GM23338 (cell line): ENCODE measurements at regions not wholly inside any gene's neighbourhood (a gene's known extent, or its start where the extent isn't known, plus 50 kb on each side); places are given as distances from the start of the nearest gene placed in this dataset.

ENCODE experiments used
- ATAC-seq: fragments of 200-7000 bp; cut with Tn5 transposase; 3 replicates; pipeline ENCODE4 v1.9.1; 2020
- DNase-seq: peaks from one replicate; pipeline ENCODE4 v3.0.0-alpha.2; 2015; ENCODE audit warnings: low spot score
- H2AFZ ChIP-seq: fragments of 200-600 bp; sonication (generic); 2 replicates; pipeline ENCODE4 v1.8.0; 2016; ENCODE audit warnings: antibody characterized with exemption, mild to moderate bottlenecking, moderate library complexity
- H3F3A ChIP-seq: fragments of 200-600 bp; sonication (generic); replicated peaks from 2 replicates; pipeline ENCODE4 v1.8.0; 2017; ENCODE audit warnings: antibody characterized with exemption, mixed run types, low read depth
- H3K27ac ChIP-seq: fragments of 200-600 bp; sonication (generic); 2 replicates; pipeline ENCODE4 v1.6.1; 2016; ENCODE audit warnings: low read depth
- H3K27me3 ChIP-seq: fragments of 200-600 bp; sonication (generic); 2 replicates; pipeline ENCODE4 v1.8.0; 2016; ENCODE audit warnings: mild to moderate bottlenecking, mixed run types, moderate library complexity; ENCODE audit not compliant: insufficient read depth
- H3K36me3 ChIP-seq: fragments of 200-600 bp; sonication (generic); 2 replicates; pipeline ENCODE4 v1.8.0; 2016; ENCODE audit warnings: mild to moderate bottlenecking; ENCODE audit not compliant: insufficient read depth
- H3K4me1 ChIP-seq: fragments of 200-600 bp; sonication (generic); 2 replicates; pipeline ENCODE4 v1.8.0; 2016; ENCODE audit warnings: mild to moderate bottlenecking, moderate library complexity; ENCODE audit not compliant: insufficient read depth
- H3K4me2 ChIP-seq: fragments of 200-600 bp; sonication (generic); 2 replicates; pipeline ENCODE4 v1.7.1; 2017; ENCODE audit warnings: mixed run types
- H3K4me3 ChIP-seq: fragments of 200-600 bp; sonication (generic); 2 replicates; pipeline ENCODE4 v1.6.1; 2016; ENCODE audit warnings: mixed run types
- H3K79me2 ChIP-seq: fragments of 200-600 bp; sonication (generic); replicated peaks from 2 replicates; pipeline ENCODE4 v1.8.0; 2017; ENCODE audit warnings: mild to moderate bottlenecking; ENCODE audit not compliant: insufficient read depth
- H3K9me2 ChIP-seq: fragments of 200-600 bp; sonication (generic); 2 replicates; pipeline ENCODE4 v1.8.0; 2017; ENCODE audit not compliant: insufficient read depth
- H4K20me1 ChIP-seq: fragments of 200-600 bp; sonication (generic); replicated peaks from 2 replicates; pipeline ENCODE4 v1.8.0; 2017; ENCODE audit warnings: mild to moderate bottlenecking; ENCODE audit not compliant: insufficient read depth
- H3K27ac Mint-ChIP-seq: 2 replicates; pipeline ENCODE4 v1.8.0; 2020; ENCODE audit warnings: inconsistent platforms, mild to moderate bottlenecking, moderate library complexity, mixed read lengths
- H3K27me3 Mint-ChIP-seq: 3 replicates; pipeline ENCODE4 v1.8.0; 2022; ENCODE audit warnings: low read depth, mild to moderate bottlenecking, moderate library complexity, mixed read lengths, inconsistent platforms; ENCODE audit not compliant: insufficient read depth, poor library complexity
- H3K36me3 Mint-ChIP-seq: 3 replicates; pipeline ENCODE4 v1.8.0; 2021; ENCODE audit warnings: low read depth, mild to moderate bottlenecking, inconsistent platforms, moderate library complexity, mixed read lengths
- H3K4me1 Mint-ChIP-seq: 3 replicates; pipeline ENCODE4 v1.8.0; 2020; ENCODE audit warnings: mild to moderate bottlenecking, inconsistent platforms, mixed read lengths
- H3K4me3 Mint-ChIP-seq: 3 replicates; pipeline ENCODE4 v1.8.0; 2021; ENCODE audit warnings: moderate library complexity, mild to moderate bottlenecking, inconsistent platforms, mixed read lengths
- H3K9me3 Mint-ChIP-seq: 3 replicates; pipeline ENCODE4 v1.8.0; 2020; ENCODE audit warnings: moderate library complexity, mild to moderate bottlenecking, inconsistent platforms, mixed read lengths
- EZH2phosphoT487 ChIP-seq: fragments of 200-600 bp; sonication (generic); IDR thresholded peaks from one replicate; pipeline ENCODE4 v1.8.1; 2018; ENCODE audit warnings: antibody characterized with exemption; ENCODE audit not compliant: unreplicated experiment
- JUNB ChIP-seq: IDR thresholded peaks from one replicate; pipeline ENCODE4 v1.6.1; 2016; ENCODE audit warnings: antibody characterized with exemption; ENCODE audit not compliant: unreplicated experiment
- NANOG ChIP-seq: IDR thresholded peaks from 2 replicates; pipeline ENCODE4 v1.6.1; 2016; ENCODE audit warnings: antibody characterized with exemption, borderline replicate concordance
- REST ChIP-seq: IDR thresholded peaks from one replicate; pipeline ENCODE4 v1.6.1; 2018; ENCODE audit warnings: antibody characterized with exemption; ENCODE audit not compliant: unreplicated experiment
- STAT1 ChIP-seq: IDR thresholded peaks from one replicate; pipeline ENCODE4 v1.6.1; 2016; ENCODE audit warnings: antibody characterized with exemption; ENCODE audit not compliant: unreplicated experiment
- ZNF114 ChIP-seq: fragments of 250-450 bp; sonication (Bioruptor Pico); IDR thresholded peaks from 2 replicates; pipeline ENCODE4 v1.5.0; 2020; ENCODE audit warnings: mild to moderate bottlenecking, moderate library complexity
- TF ChIP-seq, protein P1 (sequence below): fragments of 250-450 bp; sonication (Bioruptor Pico); IDR thresholded peaks from 2 replicates; pipeline ENCODE4 v1.5.0; 2020; ENCODE audit warnings: mild to moderate bottlenecking, moderate library complexity
- TF ChIP-seq, protein P2 (sequence below), 2 experiments: fragments of 200-600 bp in 1 of 2; sonication (generic) in 1 of 2; conservative IDR thresholded peaks; 2 replicates each; pipeline versions ENCODE4 v1.5.1 to v1.6.1; 2016 to 2017; ENCODE audit warnings: antibody characterized with exemption in 2 of 2, low read depth in 2 of 2, mild to moderate bottlenecking in 2 of 2, moderate library complexity in 1 of 2

- TF ChIP-seq, protein P1, sequence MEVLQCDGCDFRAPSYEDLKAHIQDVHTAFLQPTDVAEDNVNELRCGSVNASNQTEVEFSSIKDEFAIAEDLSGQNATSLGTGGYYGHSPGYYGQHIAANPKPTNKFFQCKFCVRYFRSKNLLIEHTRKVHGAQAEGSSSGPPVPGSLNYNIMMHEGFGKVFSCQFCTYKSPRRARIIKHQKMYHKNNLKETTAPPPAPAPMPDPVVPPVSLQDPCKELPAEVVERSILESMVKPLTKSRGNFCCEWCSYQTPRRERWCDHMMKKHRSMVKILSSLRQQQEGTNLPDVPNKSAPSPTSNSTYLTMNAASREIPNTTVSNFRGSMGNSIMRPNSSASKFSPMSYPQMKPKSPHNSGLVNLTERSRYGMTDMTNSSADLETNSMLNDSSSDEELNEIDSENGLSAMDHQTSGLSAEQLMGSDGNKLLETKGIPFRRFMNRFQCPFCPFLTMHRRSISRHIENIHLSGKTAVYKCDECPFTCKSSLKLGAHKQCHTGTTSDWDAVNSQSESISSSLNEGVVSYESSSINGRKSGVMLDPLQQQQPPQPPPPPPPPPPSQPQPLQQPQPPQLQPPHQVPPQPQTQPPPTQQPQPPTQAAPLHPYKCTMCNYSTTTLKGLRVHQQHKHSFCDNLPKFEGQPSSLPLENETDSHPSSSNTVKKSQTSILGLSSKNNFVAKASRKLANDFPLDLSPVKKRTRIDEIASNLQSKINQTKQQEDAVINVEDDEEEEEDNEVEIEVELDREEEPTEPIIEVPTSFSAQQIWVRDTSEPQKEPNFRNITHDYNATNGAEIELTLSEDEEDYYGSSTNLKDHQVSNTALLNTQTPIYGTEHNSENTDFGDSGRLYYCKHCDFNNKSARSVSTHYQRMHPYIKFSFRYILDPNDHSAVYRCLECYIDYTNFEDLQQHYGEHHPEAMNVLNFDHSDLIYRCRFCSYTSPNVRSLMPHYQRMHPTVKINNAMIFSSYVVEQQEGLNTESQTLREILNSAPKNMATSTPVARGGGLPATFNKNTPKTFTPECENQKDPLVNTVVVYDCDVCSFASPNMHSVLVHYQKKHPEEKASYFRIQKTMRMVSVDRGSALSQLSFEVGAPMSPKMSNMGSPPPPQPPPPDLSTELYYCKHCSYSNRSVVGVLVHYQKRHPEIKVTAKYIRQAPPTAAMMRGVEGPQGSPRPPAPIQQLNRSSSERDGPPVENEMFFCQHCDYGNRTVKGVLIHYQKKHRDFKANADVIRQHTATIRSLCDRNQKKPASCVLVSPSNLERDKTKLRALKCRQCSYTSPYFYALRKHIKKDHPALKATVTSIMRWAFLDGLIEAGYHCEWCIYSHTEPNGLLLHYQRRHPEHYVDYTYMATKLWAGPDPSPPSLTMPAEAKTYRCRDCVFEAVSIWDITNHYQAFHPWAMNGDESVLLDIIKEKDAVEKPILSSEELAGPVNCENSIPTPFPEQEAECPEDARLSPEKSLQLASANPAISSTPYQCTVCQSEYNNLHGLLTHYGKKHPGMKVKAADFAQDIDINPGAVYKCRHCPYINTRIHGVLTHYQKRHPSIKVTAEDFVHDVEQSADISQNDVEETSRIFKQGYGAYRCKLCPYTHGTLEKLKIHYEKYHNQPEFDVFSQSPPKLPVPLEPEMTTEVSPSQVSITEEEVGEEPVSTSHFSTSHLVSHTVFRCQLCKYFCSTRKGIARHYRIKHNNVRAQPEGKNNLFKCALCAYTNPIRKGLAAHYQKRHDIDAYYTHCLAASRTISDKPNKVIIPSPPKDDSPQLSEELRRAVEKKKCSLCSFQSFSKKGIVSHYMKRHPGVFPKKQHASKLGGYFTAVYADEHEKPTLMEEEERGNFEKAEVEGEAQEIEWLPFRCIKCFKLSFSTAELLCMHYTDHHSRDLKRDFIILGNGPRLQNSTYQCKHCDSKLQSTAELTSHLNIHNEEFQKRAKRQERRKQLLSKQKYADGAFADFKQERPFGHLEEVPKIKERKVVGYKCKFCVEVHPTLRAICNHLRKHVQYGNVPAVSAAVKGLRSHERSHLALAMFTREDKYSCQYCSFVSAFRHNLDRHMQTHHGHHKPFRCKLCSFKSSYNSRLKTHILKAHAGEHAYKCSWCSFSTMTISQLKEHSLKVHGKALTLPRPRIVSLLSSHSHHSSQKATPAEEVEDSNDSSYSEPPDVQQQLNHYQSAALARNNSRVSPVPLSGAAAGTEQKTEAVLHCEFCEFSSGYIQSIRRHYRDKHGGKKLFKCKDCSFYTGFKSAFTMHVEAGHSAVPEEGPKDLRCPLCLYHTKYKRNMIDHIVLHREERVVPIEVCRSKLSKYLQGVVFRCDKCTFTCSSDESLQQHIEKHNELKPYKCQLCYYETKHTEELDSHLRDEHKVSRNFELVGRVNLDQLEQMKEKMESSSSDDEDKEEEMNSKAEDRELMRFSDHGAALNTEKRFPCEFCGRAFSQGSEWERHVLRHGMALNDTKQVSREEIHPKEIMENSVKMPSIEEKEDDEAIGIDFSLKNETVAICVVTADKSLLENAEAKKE (CRISPR knock-in tag), result no peak
- TF ChIP-seq ZNF114 (no peak), NANOG (no peak)
These were observed 64.4 kb upstream of the TIAM1 start (continued) for GRCh38 chr21:31408301-31409088.

DNA sequence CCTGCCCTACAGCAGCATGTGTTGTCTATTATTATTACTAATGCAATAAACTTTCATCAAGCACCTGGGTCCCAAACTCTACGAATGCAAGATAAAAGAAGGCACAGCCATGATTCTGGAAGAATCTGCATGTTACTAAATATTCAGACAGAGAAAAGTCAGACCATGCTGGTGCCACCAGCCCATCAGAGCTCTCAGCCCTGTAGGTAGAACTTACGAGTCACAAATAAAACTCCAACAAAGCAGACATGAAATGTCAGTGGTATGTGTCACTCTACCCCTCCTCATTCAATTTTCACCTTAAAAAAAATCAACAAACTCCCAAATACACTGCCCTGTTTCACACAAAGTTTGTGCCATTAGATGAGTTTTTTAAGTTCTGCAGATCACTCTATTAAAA lies 62.4 kb upstream of the TIAM1 start:
- H3K27me3 ChIP-seq, result no peaks in the 10 kb centered on the region
- Mint-ChIP-seq H3K36me3 (no peaks in the 10 kb centered on the region), H3K27me3 (peaks cover 4% of the 10 kb centered on the region), H3K9me3 (no peaks in the 10 kb centered on the region), H3K27ac (no peak overlapping the region), H3K4me1 (peaks cover 4% of the 10 kb centered on the region; the same call in 2 of the 3 replicates), H3K4me3 (no peak overlapping the region)
- H3K4me3 ChIP-seq, result no peak overlapping the region
- ATAC-seq, result no peak
- no peaks in the 10 kb centered on the region for H3F3A ChIP-seq
- no peaks in the 10 kb centered on the region; the same call in 1 of the 2 replicates for H4K20me1 ChIP-seq
- H3K27ac ChIP-seq, result no peak overlapping the region
- H3K79me2 ChIP-seq, result peaks cover 8% of the 10 kb centered on the region
- DNase-seq, result no peak
- H3K4me1 ChIP-seq, result 0 out of 2 replicates have a peak, but pooled peaks cover 6% of the 10 kb centered on the region
- H3K9me2 ChIP-seq, result no peaks in the 10 kb centered on the region
- H3K36me3 ChIP-seq, result no peaks in the 10 kb centered on the region
- no peak overlapping the region for H3K4me2 ChIP-seq
- H2AFZ ChIP-seq, result no peak overlapping the region
- no peak for TF ChIP-seq EZH2phosphoT487
- TF ChIP-seq, protein P2, sequence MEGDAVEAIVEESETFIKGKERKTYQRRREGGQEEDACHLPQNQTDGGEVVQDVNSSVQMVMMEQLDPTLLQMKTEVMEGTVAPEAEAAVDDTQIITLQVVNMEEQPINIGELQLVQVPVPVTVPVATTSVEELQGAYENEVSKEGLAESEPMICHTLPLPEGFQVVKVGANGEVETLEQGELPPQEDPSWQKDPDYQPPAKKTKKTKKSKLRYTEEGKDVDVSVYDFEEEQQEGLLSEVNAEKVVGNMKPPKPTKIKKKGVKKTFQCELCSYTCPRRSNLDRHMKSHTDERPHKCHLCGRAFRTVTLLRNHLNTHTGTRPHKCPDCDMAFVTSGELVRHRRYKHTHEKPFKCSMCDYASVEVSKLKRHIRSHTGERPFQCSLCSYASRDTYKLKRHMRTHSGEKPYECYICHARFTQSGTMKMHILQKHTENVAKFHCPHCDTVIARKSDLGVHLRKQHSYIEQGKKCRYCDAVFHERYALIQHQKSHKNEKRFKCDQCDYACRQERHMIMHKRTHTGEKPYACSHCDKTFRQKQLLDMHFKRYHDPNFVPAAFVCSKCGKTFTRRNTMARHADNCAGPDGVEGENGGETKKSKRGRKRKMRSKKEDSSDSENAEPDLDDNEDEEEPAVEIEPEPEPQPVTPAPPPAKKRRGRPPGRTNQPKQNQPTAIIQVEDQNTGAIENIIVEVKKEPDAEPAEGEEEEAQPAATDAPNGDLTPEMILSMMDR (conservative IDR thresholded peaks at IDR 0.05; ENCODE audit: low read depth in 2 of 2), result no peak
- TF ChIP-seq REST, result no peak
- TF ChIP-seq ZNF114, result no peak
- TF ChIP-seq STAT1, result no peak
- no peak for TF ChIP-seq JUNB
- TF ChIP-seq NANOG, result no peak
